ENCODE measurements at regions not wholly inside any gene's neighbourhood (a gene's known extent, or its start where the extent isn't known, plus 50 kb on each side); places are given as distances from the start of the nearest gene placed in this dataset.

GRCh38 chr11:13831696-13832095, 130.8 kb upstream of the SPON1 start:
- ATAC-seq = no peak
- CTCF ChIA-PET = no interaction called here
- Mint-ChIP-seq H3K9me3 (peaks cover 54% of the 10 kb centered on the region), H3K27ac (no peak overlapping the region), H3K4me1 (no peaks in the 10 kb centered on the region), H3K27me3 (ENCODE audit: low read depth) (no peaks in the 10 kb centered on the region), H3K36me3 (peaks cover 31% of the 10 kb centered on the region), H3K4me3 (no peak overlapping the region)
- no peak for DNase-seq (ENCODE audit: low spot score)
- POLR2A ChIA-PET = no interaction called here
- TF ChIP-seq ZNF423 (CRISPR knock-in tag; IDR thresholded peaks at IDR 0.05) (no peak), TEAD1 (CRISPR knock-in tag; IDR thresholded peaks at IDR 0.05) (no peak), ZNF232 (CRISPR knock-in tag; IDR thresholded peaks at IDR 0.05) (no peak), SMAD4 (CRISPR knock-in tag; IDR thresholded peaks at IDR 0.05) (no peak), GRHL2 (CRISPR knock-in tag; IDR thresholded peaks at IDR 0.05; ENCODE audit: insufficient replicate concordance, severe bottlenecking) (no peak)

GRCh38 chr11:13834463-13834862, 128.1 kb upstream of the SPON1 start:
- H3K9me3 Mint-ChIP-seq = peaks cover 46% of the 10 kb centered on the region
- ChIA-PET POLR2A (no interaction called here), CTCF (interaction anchor here (0.5 to 1.9 kb wide), 24 partner anchors 9 to 411 kb away, joined by 3 to 9 read pairs (median 3); no protein-coding TSS in a partner anchor)
- DNase-seq (ENCODE audit: low spot score) = peak; percentile 74
- TF ChIP-seq CTCF (IDR thresholded peaks at IDR 0.05) (peak; percentile 66), ZNF219 (CRISPR knock-in tag; IDR thresholded peaks at IDR 0.05; ENCODE audit: borderline replicate concordance) (no peak)
- H3K27me3 Mint-ChIP-seq (ENCODE audit: low read depth) = no peaks in the 10 kb centered on the region
- H3K27ac Mint-ChIP-seq = no peak overlapping the region
- H3K36me3 Mint-ChIP-seq = peaks cover 30% of the 10 kb centered on the region
- ATAC-seq = peak; percentile 96
- H3K4me1 Mint-ChIP-seq = peaks cover 4% of the 10 kb centered on the region
- no peak overlapping the region for H3K4me3 Mint-ChIP-seq

- POLR2A ChIA-PET = interaction anchor here (0.9 kb wide), 1 partner anchor 98 kb away, joined by 4 read pairs; no protein-coding TSS in a partner anchor
- no peak for TF ChIP-seq ZNF138 (CRISPR knock-in tag; conservative IDR thresholded peaks at IDR 0.05)
- TF ChIP-seq AFF4 (CRISPR knock-in tag; IDR thresholded peaks at IDR 0.05; ENCODE audit: borderline replicate concordance) = no peak
- no peak for TF ChIP-seq SMAD3 (CRISPR knock-in tag; IDR thresholded peaks at IDR 0.05; ENCODE audit: borderline replicate concordance)
- no peak for TF ChIP-seq E2F4 (CRISPR knock-in tag; IDR thresholded peaks at IDR 0.05; ENCODE audit: borderline replicate concordance, low read depth)
- no peak for DNase-seq (ENCODE audit: low spot score)
- Mint-ChIP-seq H3K9me3 (peaks cover 24% of the 10 kb centered on the region), H3K36me3 (peaks cover 8% of the 10 kb centered on the region), H3K4me1 (peaks cover 4% of the 10 kb centered on the region), H3K27ac (no peak overlapping the region), H3K4me3 (no peak overlapping the region), H3K27me3 (ENCODE audit: low read depth) (no peaks in the 10 kb centered on the region)
- ATAC-seq = no peak
- CTCF ChIA-PET = interaction anchor here (1.4 to 1.6 kb wide), 2 partner anchors 14 to 37 kb away, joined by 3 to 4 read pairs; no protein-coding TSS in a partner anchor
Measured at GRCh38 chr11:13836666-13837065, 125.9 kb upstream of the SPON1 start.

GRCh38 chr11:13837286-13837685, 125.2 kb upstream of the SPON1 start:
- Mint-ChIP-seq H3K27ac (no peak overlapping the region), H3K36me3 (peaks cover 7% of the 10 kb centered on the region), H3K9me3 (peaks cover 19% of the 10 kb centered on the region), H3K4me3 (no peak overlapping the region), H3K4me1 (peaks cover 4% of the 10 kb centered on the region), H3K27me3 (ENCODE audit: low read depth) (no peaks in the 10 kb centered on the region)
- ChIA-PET POLR2A (no interaction called here), CTCF (interaction anchor here (1.6 kb wide), 1 partner anchor 36 kb away, joined by 4 read pairs; no protein-coding TSS in a partner anchor)
- DNase-seq (ENCODE audit: low spot score) (no peak), ATAC-seq (no peak)
- TF ChIP-seq ZNF232 (CRISPR knock-in tag; IDR thresholded peaks at IDR 0.05) = no peak
- TF ChIP-seq AFF4 (CRISPR knock-in tag; IDR thresholded peaks at IDR 0.05; ENCODE audit: borderline replicate concordance) = no peak
- no peak for TF ChIP-seq CDX4 (CRISPR knock-in tag; IDR thresholded peaks at IDR 0.05; ENCODE audit: borderline replicate concordance)
- TF ChIP-seq IRF2 (CRISPR knock-in tag; IDR thresholded peaks at IDR 0.05; ENCODE audit: borderline replicate concordance, low read depth) = no peak
- no peak for TF ChIP-seq ZNF138 (CRISPR knock-in tag; conservative IDR thresholded peaks at IDR 0.05)
- no peak for TF ChIP-seq NFATC4 (CRISPR knock-in tag; IDR thresholded peaks at IDR 0.05)
- TF ChIP-seq FOXP1 (CRISPR knock-in tag; IDR thresholded peaks at IDR 0.05; ENCODE audit: borderline replicate concordance) = no peak
- TF ChIP-seq CREB1 (CRISPR knock-in tag; IDR thresholded peaks at IDR 0.05) = no peak
